Hematopoietic multipotent progenitor cell treated with erythropoietin and hydrocortisone succinate and interleukin-3 and kit ligand, for 8 days (in vitro differentiated cells): ENCODE measurements at regions not wholly inside any gene's neighbourhood (a gene's known extent, or its start where the extent isn't known, plus 50 kb on each side); places are given as distances from the start of the nearest gene placed in this dataset.
"Not testable (repeated sequence)": the region's sequence is repeated elsewhere in the genome, so short reads cannot be mapped to it uniquely, and the experiment has no call there.

Experiments
- DNase-seq: peaks from one replicate; pipeline ENCODE4 v3.0.0-alpha.2; 2015

GRCh38 chr4:171521726-171522125 is 291.5 kb upstream of the GALNTL6 start:
- DNase-seq: no peak

GRCh38 chr4:171519457-171519856 is 293.7 kb upstream of the GALNTL6 start:
- no peak for DNase-seq

- DNase-seq: no peak
Measured at GRCh38 chr4:171517883-171518282, 295.3 kb upstream of the GALNTL6 start.

GRCh38 chr4:171516694-171517093 is 296.5 kb upstream of the GALNTL6 start:
- no peak for DNase-seq

GRCh38 chr4:171484681-171485080 is 328.5 kb upstream of the GALNTL6 start:
- DNase-seq: no peak

GRCh38 chr4:171478181-171478580 is 335.0 kb upstream of the GALNTL6 start:
- no peak for DNase-seq

GRCh38 chr4:171475111-171475510 is 338.1 kb upstream of the GALNTL6 start:
- DNase-seq: not testable (repeated sequence)

GRCh38 chr4:171473155-171473554 is 340.0 kb upstream of the GALNTL6 start:
- DNase-seq: no peak

GRCh38 chr4:171472230-171472629 is 341.0 kb upstream of the GALNTL6 start:
- no peak for DNase-seq

GRCh38 chr4:171464499-171464898 is 348.7 kb upstream of the GALNTL6 start:
- DNase-seq: no peak

- DNase-seq: no peak
Measured at GRCh38 chr4:171461191-171461590, 352.0 kb upstream of the GALNTL6 start.

GRCh38 chr4:171448919-171449481 is 364.2 kb upstream of the GALNTL6 start:
- DNase-seq: no peak

GRCh38 chr4:171448358-171448757 is 364.8 kb upstream of the GALNTL6 start:
- DNase-seq: no peak

GRCh38 chr4:171441300-171441941 is 371.8 kb upstream of the GALNTL6 start:
- no peak for DNase-seq

GRCh38 chr4:171433674-171434073 is 379.5 kb upstream of the GALNTL6 start:
- DNase-seq: no peak

- no peak for DNase-seq
Measured at GRCh38 chr4:171432536-171432935, 380.7 kb upstream of the GALNTL6 start.

- no peak for DNase-seq
Measured at GRCh38 chr4:171430495-171430894, 382.7 kb upstream of the GALNTL6 start.

- DNase-seq: no peak
Measured at GRCh38 chr4:171397175-171397574, 416.0 kb upstream of the GALNTL6 start.

- no peak for DNase-seq
Measured at GRCh38 chr4:171390626-171391025, 422.6 kb upstream of the GALNTL6 start.

- DNase-seq: no peak
Measured at GRCh38 chr4:171378323-171378722, 434.9 kb upstream of the GALNTL6 start.

- DNase-seq: no peak
Measured at GRCh38 chr4:171376724-171377123, 436.5 kb upstream of the GALNTL6 start.

GRCh38 chr4:171353535-171353934 is 459.7 kb upstream of the GALNTL6 start:
- no peak for DNase-seq

GRCh38 chr4:171348090-171348489 is 465.1 kb upstream of the GALNTL6 start:
- no peak for DNase-seq

- no peak for DNase-seq
Measured at GRCh38 chr4:171342646-171343045, 470.6 kb upstream of the GALNTL6 start.

GRCh38 chr4:171340258-171340657 is 472.9 kb upstream of the GALNTL6 start:
- no peak for DNase-seq
